Right lobe of liver (tissue), 4 donors: ENCODE measurements at regions not wholly inside any gene's neighbourhood (a gene's known extent, or its start where the extent isn't known, plus 50 kb on each side); places are given as distances from the start of the nearest gene placed in this dataset.

Experiments
- CTCF ChIP-seq, 4 donors: fragments of 200-600 bp in 3 of 4; fragments of 450-650 bp in 1 of 4; IDR thresholded peaks; one replicate each; pipeline versions ENCODE4 v1.5.1 to v1.8.0; 2016 to 2022; ENCODE audit warnings: antibody characterized with exemption in 4 of 4, mild to moderate bottlenecking in 2 of 4
- POLR2A ChIP-seq: fragments of 450-650 bp; IDR thresholded peaks from one replicate; pipeline ENCODE4 v1.6.1; 2017; ENCODE audit warnings: antibody characterized with exemption, mild to moderate bottlenecking
- donor health status: DM: no; HTN: no; CAD: no.
- donor health status: DM: no; HTN: no; CAD: no.
- donor health status: DM: no; HTN: yes; CAD: no.

- no peak for TF ChIP-seq CTCF (IDR thresholded peaks at IDR 0.05)
- TF ChIP-seq POLR2A: no peak
Measured at GRCh38 chr10:21257191-21257590, 268.3 kb downstream of the SKIDA1 start.
